H1 (cell line): ENCODE measurements at regions not wholly inside any gene's neighbourhood (a gene's known extent, or its start where the extent isn't known, plus 50 kb on each side); places are given as distances from the start of the nearest gene placed in this dataset.

Experiments
- CTCF ChIA-PET: fragments of 300-600 bp; sonication (Branson Sonifier 250); formaldehyde crosslinking; loops from one replicate; lab custom pipeline; 2021; ENCODE audit not compliant: partially characterized antibody; lab: Charles Lee
- POLR2A ChIA-PET: fragments of 300-600 bp; sonication (Branson Sonifier 250); formaldehyde crosslinking; loops from one replicate; lab custom pipeline; 2021; ENCODE audit warnings: inconsistent platforms; ENCODE audit not compliant: partially characterized antibody; lab: Charles Lee
- DNase-seq, 2 experiments: peaks; one replicate each; pipeline versions ENCODE4 v3.0.0 to v3.0.0-alpha.2; 2010 to 2022; ENCODE audit warnings: low spot score in 2 of 2, low read depth in 1 of 2, mixed read lengths in 1 of 2
- FAIRE-seq: peaks from 2 replicates; lab custom pipeline; 2011; peaks lifted over from hg19 to GRCh38; lab: Jason Lieb, UNC
- H2AFZ ChIP-seq: 2 replicates; pipeline ENCODE4 v1.8.1; 2012; ENCODE audit warnings: low read length, inconsistent platforms
- H2AK5ac ChIP-seq: 2 replicates; pipeline ENCODE4 v1.6.1; 2013; ENCODE audit warnings: low read depth, low read length
- H2BK120ac ChIP-seq: replicated peaks from 2 replicates; pipeline ENCODE3; 2013; ENCODE audit warnings: low read depth, low read length, inconsistent platforms
- H2BK12ac ChIP-seq: 2 replicates; pipeline ENCODE4 v1.6.1; 2013; ENCODE audit warnings: low read depth, low read length
- H2BK15ac ChIP-seq: 2 replicates; pipeline ENCODE4 v1.6.1; 2013; ENCODE audit warnings: low read length
- H2BK20ac ChIP-seq: 2 replicates; pipeline ENCODE4 v1.6.1; 2013; ENCODE audit warnings: low read length
- H2BK5ac ChIP-seq: 2 replicates; pipeline ENCODE4 v1.6.1; 2013; ENCODE audit warnings: low read depth, low read length
- H3K14ac ChIP-seq: 2 replicates; pipeline ENCODE4 v1.6.1; 2013; ENCODE audit warnings: inconsistent platforms; ENCODE audit not compliant: insufficient read length
- H3K18ac ChIP-seq: 2 replicates; pipeline ENCODE4 v1.6.1; 2013; ENCODE audit warnings: low read length; ENCODE audit errors: extremely low read depth
- H3K23ac ChIP-seq: 2 replicates; pipeline ENCODE4 v1.6.1; 2013; ENCODE audit warnings: inconsistent platforms; ENCODE audit not compliant: insufficient read length
- H3K23me2 ChIP-seq: 2 replicates; pipeline ENCODE4 v1.6.1; 2013; ENCODE audit warnings: low read depth, low read length
- H3K27ac ChIP-seq: 2 replicates; pipeline ENCODE4 v1.6.1; 2011; ENCODE audit warnings: low read depth, low read length, inconsistent platforms
- H3K27me3 ChIP-seq, 4 experiments: replicated peaks in 1 of 4; 1 replicate in 1 of 4; 2 replicates in 3 of 4; pipeline versions ENCODE4 v1.6.1 to v1.8.1; 2011 to 2013; ENCODE audit warnings: low read length in 3 of 4, mild to moderate bottlenecking in 3 of 4, inconsistent platforms in 2 of 4, mixed read lengths in 2 of 4, moderate library complexity in 1 of 4; ENCODE audit not compliant: control insufficient read depth in 3 of 4, insufficient read depth in 3 of 4; ENCODE audit errors: extremely low read depth in 1 of 4
- H3K36me3 ChIP-seq, 4 experiments: 2 replicates each; pipeline versions ENCODE4 v1.6.1 to v1.8.1; 2011 to 2013; ENCODE audit warnings: mild to moderate bottlenecking in 4 of 4, low read length in 3 of 4, moderate library complexity in 2 of 4, control low read depth in 1 of 4, inconsistent platforms in 1 of 4; ENCODE audit not compliant: insufficient read depth in 4 of 4, control insufficient read depth in 2 of 4
- H3K4ac ChIP-seq: replicated peaks from 2 replicates; pipeline ENCODE3; 2013; ENCODE audit warnings: low read length, low read depth, mixed read lengths, inconsistent platforms; ENCODE audit not compliant: insufficient read length
- H3K4me1 ChIP-seq, 4 experiments: replicated peaks in 1 of 4; 1 replicate in 1 of 4; 2 replicates in 3 of 4; pipeline versions ENCODE4 v1.6.1 to v1.8.1; 2011 to 2013; ENCODE audit warnings: low read length in 3 of 4, inconsistent platforms in 2 of 4, mixed read lengths in 1 of 4; ENCODE audit not compliant: insufficient read depth in 4 of 4, control insufficient read depth in 3 of 4
- H3K4me2 ChIP-seq, 2 experiments: 2 replicates each; pipeline versions ENCODE4 v1.6.1 to v1.8.1; 2011 to 2013; ENCODE audit warnings: low read depth in 2 of 2, low read length in 2 of 2, control low read depth in 1 of 2, inconsistent platforms in 1 of 2, mild to moderate bottlenecking in 1 of 2; ENCODE audit not compliant: insufficient read depth in 1 of 2
- H3K4me3 ChIP-seq, 4 experiments: fragments of 200-600, 300-600 bp in 1 of 4; sonication (generic), shearing (Covaris generic), sonication (Bioruptor Twin) in 1 of 4; 2 replicates each; pipeline versions ENCODE4 v1.5.1 to v1.8.1; 2011 to 2016; ENCODE audit warnings: low read length in 4 of 4, low read depth in 3 of 4, control low read depth in 2 of 4, inconsistent platforms in 2 of 4, mild to moderate bottlenecking in 2 of 4, mixed read lengths in 1 of 4, moderate library complexity in 1 of 4; ENCODE audit not compliant: insufficient read depth in 2 of 4; ENCODE audit errors: extremely low read depth in 1 of 4
- H3K56ac ChIP-seq: replicated peaks from 2 replicates; pipeline ENCODE3; 2013; ENCODE audit warnings: low read depth, mild to moderate bottlenecking, mixed read lengths, low read length, inconsistent platforms; ENCODE audit not compliant: insufficient read length
- H3K79me1 ChIP-seq: 2 replicates; pipeline ENCODE4 v1.6.1; 2013; ENCODE audit warnings: low read depth, low read length, control low read depth
- H3K79me2 ChIP-seq, 2 experiments: 2 replicates each; pipeline versions ENCODE4 v1.6.1 to v1.8.1; 2012 to 2013; ENCODE audit warnings: low read length in 2 of 2, mild to moderate bottlenecking in 2 of 2, inconsistent platforms in 1 of 2; ENCODE audit not compliant: insufficient read depth in 2 of 2, control insufficient read depth in 1 of 2
- H3K9ac ChIP-seq, 4 experiments: replicated peaks in 1 of 4; 1 replicate in 1 of 4; 2 replicates in 3 of 4; pipeline versions ENCODE4 v1.6.1 to v1.8.1; 2011 to 2013; ENCODE audit warnings: low read depth in 3 of 4, low read length in 3 of 4, control low read depth in 2 of 4, mild to moderate bottlenecking in 2 of 4, moderate library complexity in 2 of 4, inconsistent platforms in 1 of 4; ENCODE audit errors: extremely low read depth in 1 of 4
- H3K9me3 ChIP-seq, 2 experiments: 2 replicates each; pipeline versions ENCODE4 v1.6.1 to v1.8.1; 2012 to 2013; ENCODE audit warnings: mild to moderate bottlenecking in 2 of 2, moderate library complexity in 2 of 2, control low read depth in 1 of 2, inconsistent platforms in 1 of 2, low read depth in 1 of 2, low read length in 1 of 2, mixed read lengths in 1 of 2; ENCODE audit not compliant: insufficient read depth in 2 of 2
- H4K20me1 ChIP-seq, 2 experiments: replicated peaks in 1 of 2; 2 replicates each; pipeline versions ENCODE3 to v1.8.1; 2011 to 2013; ENCODE audit warnings: inconsistent platforms in 2 of 2, low read length in 2 of 2, mild to moderate bottlenecking in 1 of 2; ENCODE audit not compliant: insufficient read depth in 2 of 2, control insufficient read depth in 1 of 2
- H4K5ac ChIP-seq: 2 replicates; pipeline ENCODE4 v1.6.1; 2013; ENCODE audit warnings: low read length, low read depth, mixed read lengths, inconsistent platforms; ENCODE audit not compliant: insufficient read length
- H4K8ac ChIP-seq: 2 replicates; pipeline ENCODE4 v1.8.0; 2013; ENCODE audit warnings: mild to moderate bottlenecking, moderate library complexity, low read length, inconsistent platforms; ENCODE audit not compliant: insufficient read depth; ENCODE audit errors: extremely low read depth
- H4K91ac ChIP-seq: replicated peaks from 2 replicates; pipeline ENCODE3; 2013; ENCODE audit warnings: low read length, mixed read lengths, inconsistent platforms; ENCODE audit not compliant: insufficient read length
- BACH1 ChIP-seq: IDR thresholded peaks from 2 replicates; pipeline ENCODE4 v1.6.1; 2012; ENCODE audit warnings: low read length, improper control_type of control experiment
- BCL11A ChIP-seq, 2 experiments: IDR thresholded peaks; one replicate each; pipeline ENCODE4 v1.6.1; 2011; ENCODE audit warnings: low read depth in 2 of 2, low read length in 2 of 2, mild to moderate bottlenecking in 2 of 2
- CTBP2 ChIP-seq: IDR thresholded peaks from 2 replicates; pipeline ENCODE4 v1.7.0; 2011; ENCODE audit warnings: borderline replicate concordance, mild to moderate bottlenecking, moderate library complexity, mixed read lengths, low read length; ENCODE audit not compliant: insufficient read depth, insufficient read length
- E2F6 ChIP-seq: IDR thresholded peaks from 2 replicates; pipeline ENCODE4 v1.6.1; 2012; ENCODE audit warnings: inconsistent platforms
- EGR1 ChIP-seq: IDR thresholded peaks from 2 replicates; pipeline ENCODE4 v1.6.1; 2011; ENCODE audit warnings: low read depth, low read length, borderline replicate concordance
- EZH2 ChIP-seq: fragments of 200-600 bp; sonication (generic); IDR thresholded peaks from 2 replicates; pipeline ENCODE4 v1.7.1; 2012; ENCODE audit warnings: low read depth, mild to moderate bottlenecking, moderate library complexity, low read length, inconsistent platforms; ENCODE audit not compliant: severe bottlenecking
- NANOG ChIP-seq: IDR thresholded peaks from 2 replicates; pipeline ENCODE4 v1.6.1; 2011; ENCODE audit warnings: low read length, low read depth, mild to moderate bottlenecking, inconsistent platforms; ENCODE audit not compliant: insufficient read depth, poor library complexity, severe bottlenecking
- NRF1 ChIP-seq: IDR thresholded peaks from 2 replicates; pipeline ENCODE4 v1.6.1; 2011; ENCODE audit warnings: mild to moderate bottlenecking, low read depth, low read length, improper control_type of control experiment
- RAD21 ChIP-seq, 2 experiments: IDR thresholded peaks in 1 of 2; conservative IDR thresholded peaks in 1 of 2; 2 replicates each; pipeline ENCODE4 v1.6.1; 2011; ENCODE audit warnings: low read depth in 2 of 2, low read length in 2 of 2, improper control_type of control experiment in 1 of 2, inconsistent platforms in 1 of 2, mild to moderate bottlenecking in 1 of 2, moderate library complexity in 1 of 2
- SRF ChIP-seq: IDR thresholded peaks from 2 replicates; pipeline ENCODE4 v1.6.1; 2011; ENCODE audit warnings: mild to moderate bottlenecking, low read depth, low read length, moderate library complexity
- YY1 ChIP-seq: IDR thresholded peaks from 2 replicates; pipeline ENCODE4 v1.6.1; 2011; ENCODE audit warnings: low read depth, mild to moderate bottlenecking, low read length
- WGBS, 2 experiments: shearing (Covaris generic) in 1 of 2; methylation state at CpG; one replicate each; pipeline versions ENCODE4 v1.1.6 to v1.1.7; 2013 to 2015; ENCODE audit warnings: low lambda C conversion rate in 2 of 2, mixed read lengths in 2 of 2, inconsistent platforms in 1 of 2, low coverage in 1 of 2, missing lambda C conversion rate in 1 of 2; ENCODE audit not compliant: insufficient replicate concordance in 2 of 2, insufficient coverage in 1 of 2, insufficient read length in 1 of 2; ENCODE audit errors: extremely low coverage in 1 of 2, missing lambda C conversion rate in 1 of 2; 5-methylcytosine and 5-hydroxymethylcytosine counted together

DNA sequence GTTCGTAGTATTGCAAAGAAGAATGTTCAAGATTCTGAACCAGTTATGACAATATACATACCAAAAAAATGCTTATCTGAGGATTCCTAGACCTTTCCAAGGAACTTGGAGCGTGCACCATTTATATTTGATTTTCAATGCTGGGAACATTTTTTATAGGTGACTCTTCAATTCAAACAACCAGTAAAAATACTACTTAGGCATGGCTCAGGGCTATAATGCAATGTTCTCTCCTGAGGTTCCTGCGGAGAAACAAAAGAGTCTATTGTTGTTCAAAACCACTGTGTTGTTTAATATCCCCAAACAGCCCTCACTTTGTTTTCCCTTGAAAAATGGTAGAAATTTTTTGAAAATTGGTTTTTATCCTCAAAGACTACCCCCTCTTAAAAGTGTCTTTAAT is 335.7 kb upstream of the IZUMO3 start:
- no peak overlapping the region for H3K4me2 ChIP-seq
- H3K23me2 ChIP-seq = no peaks in the 10 kb centered on the region
- no peaks in the 10 kb centered on the region for H4K20me1 ChIP-seq
- FAIRE-seq = no peak
- no peaks in the 10 kb centered on the region for H3K79me2 ChIP-seq
- no peaks in the 10 kb centered on the region for H3K9me3 ChIP-seq
- no peak overlapping the region for H2BK12ac ChIP-seq
- no peaks in the 10 kb centered on the region for H3K36me3 ChIP-seq
- no peak overlapping the region for H2BK15ac ChIP-seq
- H4K91ac ChIP-seq = no peak overlapping the region
- no peak overlapping the region for H3K27ac ChIP-seq
- no peak overlapping the region for H3K18ac ChIP-seq
- H3K9ac ChIP-seq = no peak overlapping the region
- H4K8ac ChIP-seq = no peak overlapping the region
- DNase-seq = no peak
- H3K4ac ChIP-seq = no peak overlapping the region
- no peak overlapping the region for H3K23ac ChIP-seq
- H2BK120ac ChIP-seq = no peak overlapping the region
- H3K79me1 ChIP-seq = no peaks in the 10 kb centered on the region
- WGBS, 2 experiments = 60% methylated on average over 3 of the region's 3 CpGs; no CpG with 5 or more reads in 1 of the 2 experiments
- H3K14ac ChIP-seq = no peak overlapping the region
- H3K27me3 ChIP-seq = no peaks in the 10 kb centered on the region
- no peak overlapping the region for H4K5ac ChIP-seq
- no peak overlapping the region for H2BK5ac ChIP-seq
- no peak overlapping the region for H2BK20ac ChIP-seq
- H3K4me3 ChIP-seq = no peak overlapping the region
- POLR2A ChIA-PET = no interaction called here
- CTCF ChIA-PET = no interaction called here
- no peak overlapping the region for H2AK5ac ChIP-seq
- no peak overlapping the region for H2AFZ ChIP-seq
- no peak overlapping the region for H3K56ac ChIP-seq
- H3K4me1 ChIP-seq = peaks cover 0 to 6% (median 0%) of the 10 kb centered on the region in 4 experiments; a peak in 1 of 7 replicates
- TF ChIP-seq SRF (no peak), YY1 (no peak), RAD21 (IDR thresholded peaks at IDR 0.05 in 1 of 2, conservative IDR thresholded peaks at IDR 0.05 in 1 of 2; ENCODE audit: low read depth in 2 of 2, low read length in 2 of 2) (no peak), BACH1 (no peak), E2F6 (no peak), BCL11A (IDR thresholded peaks at IDR 0.05; ENCODE audit: low read depth in 2 of 2, low read length in 2 of 2) (no peak), NANOG (no peak), EGR1 (no peak), CTBP2 (no peak), NRF1 (no peak), EZH2 (no peak)
